ENCODE measurements at regions not wholly inside any gene's neighbourhood (a gene's known extent, or its start where the extent isn't known, plus 50 kb on each side); places are given as distances from the start of the nearest gene placed in this dataset.

GRCh38 chr14:97916100-97916499, 1118.9 kb downstream of the VRK1 start:
- no peak for DNase-seq

- no peak for DNase-seq
These were observed 1119.7 kb downstream of the VRK1 start for GRCh38 chr14:97916669-97917568.

DNA sequence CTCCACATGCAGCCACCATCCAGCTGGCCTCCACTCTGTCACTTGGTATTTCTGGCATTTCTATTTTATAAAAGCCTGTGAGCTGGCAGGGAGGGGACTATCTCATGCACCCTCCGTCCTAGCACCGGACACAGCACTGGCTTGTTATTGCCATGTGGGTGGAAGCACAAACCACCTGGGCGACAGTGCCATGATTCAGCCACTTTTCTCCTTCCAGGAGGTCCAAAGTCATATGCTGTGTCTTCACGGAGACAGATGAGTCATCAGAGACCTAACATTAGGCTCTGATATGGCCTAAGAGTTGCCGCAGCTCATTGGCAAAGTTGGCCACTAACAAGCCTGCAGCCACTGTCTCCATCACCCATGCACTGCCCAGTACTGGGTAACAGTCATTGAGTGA, 1123.0 kb downstream of the VRK1 start:
- DNase-seq: no peak

DNA sequence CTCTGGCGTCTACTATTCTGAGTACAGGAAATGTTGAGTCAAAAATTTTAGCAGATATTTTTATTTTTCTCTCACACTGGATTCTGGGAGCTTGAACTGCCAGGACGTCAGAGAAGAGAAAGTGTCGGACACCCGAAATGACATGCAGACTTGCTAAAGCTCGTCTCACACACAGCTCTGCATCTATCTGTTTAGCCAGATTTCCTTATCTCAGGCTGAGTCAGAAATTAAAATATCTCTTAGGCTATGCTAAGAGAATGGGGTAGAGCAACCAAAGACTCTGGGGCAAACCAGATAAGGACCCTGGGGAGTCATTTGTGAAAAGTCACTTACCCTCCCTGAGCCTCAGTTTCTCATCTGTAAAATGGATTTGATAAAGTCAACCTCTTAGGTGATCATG, 1124.1 kb downstream of the VRK1 start:
- no peak for DNase-seq

GRCh38 chr14:97924922-97925613, 1127.9 kb downstream of the VRK1 start:
- no peak for DNase-seq

- DNase-seq: no peak
These were observed 1133.0 kb downstream of the VRK1 start for GRCh38 chr14:97930166-97930565.

GRCh38 chr14:97931273-97931672, 1134.1 kb downstream of the VRK1 start:
- no peak for DNase-seq

DNA sequence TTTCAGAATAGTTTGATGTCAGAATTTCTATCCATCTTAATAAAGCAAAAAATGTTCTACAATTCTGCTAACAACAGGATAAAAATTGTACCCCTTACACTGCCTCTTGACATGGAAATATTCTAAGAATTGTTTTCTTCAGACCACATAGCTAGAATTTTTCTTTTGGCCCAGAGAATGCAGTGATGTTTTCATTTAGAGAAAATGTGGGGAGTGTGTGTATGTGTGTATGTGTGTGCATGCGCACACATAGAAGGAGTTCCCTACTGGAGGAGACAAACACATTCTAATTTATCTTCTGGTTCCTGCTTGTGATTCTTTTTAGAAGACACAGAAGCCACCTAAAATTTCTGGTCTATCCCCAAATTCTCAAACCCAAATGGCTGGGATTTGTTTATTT, 1145.7 kb downstream of the VRK1 start:
- DNase-seq: no peak

GRCh38 chr14:97943619-97944018, 1146.4 kb downstream of the VRK1 start:
- no peak for DNase-seq

DNA sequence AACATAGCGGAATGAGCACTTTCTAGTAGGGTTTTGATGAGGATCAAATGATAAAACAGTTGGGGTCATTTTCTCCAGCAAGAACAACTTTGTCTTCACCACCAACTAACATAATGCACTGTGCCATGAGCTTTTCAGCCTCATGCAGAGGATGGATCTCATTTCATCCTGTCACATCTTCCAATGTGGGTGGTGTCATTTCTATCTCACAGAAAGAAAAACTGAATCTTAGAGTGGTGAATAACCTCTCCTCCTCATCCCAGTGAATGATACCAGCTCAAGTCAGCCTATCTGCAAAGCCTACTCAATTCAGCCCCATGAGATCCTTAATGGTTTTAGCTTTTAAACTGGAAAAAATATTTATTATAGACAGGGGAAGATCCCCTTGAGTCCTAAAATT, 1147.2 kb downstream of the VRK1 start:
- no peak for DNase-seq

GRCh38 chr14:97945631-97946030, 1148.4 kb downstream of the VRK1 start:
- DNase-seq: no peak

- no peak for DNase-seq
These were observed 1149.1 kb downstream of the VRK1 start for GRCh38 chr14:97946240-97946639.

GRCh38 chr14:97946641-97947040, 1149.5 kb downstream of the VRK1 start:
- DNase-seq: no peak

DNA sequence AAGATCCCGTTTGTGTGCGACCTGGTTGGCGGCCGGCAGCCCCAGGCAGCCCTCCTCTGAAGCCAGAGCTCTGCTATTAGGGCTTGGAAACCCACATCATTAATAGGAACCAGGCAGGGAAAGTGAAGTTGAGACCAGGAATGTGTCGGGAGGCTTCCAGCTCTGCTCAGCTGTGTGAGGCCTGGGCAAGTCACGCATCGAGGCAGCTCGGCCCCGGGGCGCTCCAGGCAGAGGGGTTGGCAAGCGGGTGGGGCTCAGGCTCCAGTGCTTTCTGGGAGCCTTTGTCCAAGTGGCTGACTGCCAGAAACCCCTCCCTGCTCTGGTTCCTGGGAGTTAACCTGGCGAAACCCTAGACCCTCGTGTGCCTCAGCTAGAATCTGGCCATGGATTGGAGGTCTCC, 1151.7 kb downstream of the VRK1 start:
- DNase-seq: no peak

GRCh38 chr14:97956581-97957340, 1159.6 kb downstream of the VRK1 start:
- DNase-seq: no peak

DNA sequence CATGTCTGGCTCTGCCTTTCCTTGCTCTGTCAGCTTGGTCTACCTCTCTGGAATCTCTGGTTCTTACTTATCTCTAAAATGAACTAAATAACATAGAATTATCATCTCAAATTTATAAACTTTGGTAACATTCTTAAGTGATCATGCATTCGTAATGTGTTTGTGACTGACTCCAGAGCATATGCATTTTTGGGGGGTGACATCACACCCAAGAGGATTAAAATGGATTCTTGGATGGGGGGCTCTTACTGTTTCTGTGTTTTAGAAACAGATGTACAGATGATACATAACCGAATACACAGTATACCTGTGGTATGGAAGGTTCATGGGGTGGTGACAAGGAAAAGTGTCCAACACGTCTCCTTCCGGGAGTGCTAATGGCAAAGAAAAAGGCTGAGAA, 1162.1 kb downstream of the VRK1 start:
- no peak for DNase-seq

DNA sequence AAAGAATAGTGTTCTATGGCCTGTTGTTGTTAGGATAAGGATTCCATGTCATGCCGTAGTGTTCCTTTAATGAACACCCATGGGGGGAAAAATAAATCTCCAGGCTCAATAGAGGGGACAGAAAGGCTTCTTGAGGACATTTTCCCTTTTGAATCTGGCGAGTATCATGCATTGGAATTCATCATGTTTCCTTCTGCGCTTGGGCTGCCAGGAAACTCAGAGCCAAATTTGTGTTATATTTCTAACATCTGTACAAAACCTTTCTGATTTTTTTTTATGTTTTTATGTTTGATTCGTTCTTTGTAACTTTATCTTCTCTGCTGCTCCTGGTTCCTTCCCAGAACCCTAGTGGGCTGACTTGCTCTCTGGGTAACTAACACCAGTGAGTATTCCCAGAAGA, 1163.3 kb downstream of the VRK1 start:
- DNase-seq: no peak

- no peak for DNase-seq
These were observed 1173.0 kb downstream of the VRK1 start for GRCh38 chr14:97970222-97970621.

DNA sequence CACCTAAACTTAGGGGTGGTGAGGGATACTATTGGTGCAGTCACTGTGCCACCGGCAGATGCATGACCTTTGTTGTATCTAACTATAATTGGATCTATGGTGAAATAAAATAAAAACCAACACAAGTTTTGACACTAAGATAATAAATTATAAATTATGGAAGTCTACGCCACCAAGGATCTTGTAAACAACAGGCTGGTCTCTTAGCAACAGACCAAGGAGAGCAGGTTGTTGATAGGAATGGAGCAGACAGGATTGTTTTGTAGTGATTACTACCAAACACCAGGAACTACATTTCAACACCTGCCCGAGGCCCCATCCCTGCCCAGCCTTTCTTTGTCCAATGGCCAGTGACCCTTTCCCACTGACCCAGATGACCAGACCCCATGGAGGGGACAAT, 1178.0 kb downstream of the VRK1 start:
- no peak for DNase-seq

DNA sequence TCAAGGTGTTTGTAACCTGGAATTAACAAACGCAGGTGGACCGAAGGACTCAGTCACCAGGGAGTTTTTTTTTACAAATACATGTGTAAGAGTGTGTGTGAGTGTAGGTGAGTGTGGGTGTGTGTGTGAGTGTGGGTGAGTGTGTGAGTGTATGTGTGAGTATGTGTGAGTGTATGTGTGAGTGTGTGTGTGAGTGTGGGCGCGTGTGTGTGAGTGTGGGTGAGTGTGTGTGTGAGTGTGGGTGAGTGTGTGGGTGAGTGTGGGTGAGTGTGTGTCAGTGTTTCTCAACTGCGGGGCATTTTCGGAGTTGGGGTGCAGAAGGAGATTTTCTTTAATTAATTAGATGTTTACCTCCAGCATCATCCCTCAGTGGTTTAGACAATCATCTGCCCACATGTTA, 1178.8 kb downstream of the VRK1 start:
- no peak for DNase-seq

DNA sequence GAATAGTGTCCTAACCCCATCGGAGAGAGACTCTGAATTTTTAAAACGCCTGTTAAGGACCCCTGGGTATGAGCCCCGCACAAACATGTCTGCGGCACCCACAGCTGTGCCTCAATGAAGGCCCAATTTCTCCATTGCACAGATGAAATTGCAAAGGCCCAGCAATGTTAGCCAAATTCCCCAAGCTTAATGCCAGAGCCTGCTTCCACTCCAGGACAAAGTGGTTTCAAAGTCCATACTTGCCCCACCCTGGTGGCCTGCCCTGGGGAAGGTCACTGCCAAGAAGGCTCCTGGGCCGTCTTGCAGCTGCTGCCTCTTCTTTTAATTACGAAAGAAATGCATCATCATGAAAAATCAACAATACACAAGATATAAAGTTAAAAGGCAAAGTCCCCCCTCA, 1179.7 kb downstream of the VRK1 start:
- DNase-seq: no peak

- DNase-seq: peak; percentile 91
These were observed 1180.6 kb downstream of the VRK1 start for GRCh38 chr14:97977651-97978261.

- DNase-seq: peak; percentile 81
These were observed 1181.2 kb downstream of the VRK1 start for GRCh38 chr14:97978341-97978740.
